ENCODE measurements at regions not wholly inside any gene's neighbourhood (a gene's known extent, or its start where the extent isn't known, plus 50 kb on each side); places are given as distances from the start of the nearest gene placed in this dataset.

- H3K27ac ChIP-seq = no peak overlapping the region
- no peak for TF ChIP-seq CTCF (conservative IDR thresholded peaks at IDR 0.05)
These were observed 103.6 kb upstream of the MYO16 start for GRCh38 chr13:108525827-108526226.

- H3K27ac ChIP-seq = no peak overlapping the region
- no peak for TF ChIP-seq CTCF (conservative IDR thresholded peaks at IDR 0.05)
These were observed 103.1 kb upstream of the MYO16 start for GRCh38 chr13:108526286-108526685.

GRCh38 chr13:108527844-108528243 is 101.6 kb upstream of the MYO16 start:
- H3K27ac ChIP-seq = no peak overlapping the region
- TF ChIP-seq CTCF (conservative IDR thresholded peaks at IDR 0.05) = no peak

- no peak for TF ChIP-seq CTCF (conservative IDR thresholded peaks at IDR 0.05)
- H3K27ac ChIP-seq = no peak overlapping the region
These were observed 101.1 kb upstream of the MYO16 start for GRCh38 chr13:108528303-108528702.

GRCh38 chr13:108533842-108534241 is 95.6 kb upstream of the MYO16 start:
- no peak overlapping the region for H3K27ac ChIP-seq
- TF ChIP-seq CTCF (conservative IDR thresholded peaks at IDR 0.05) = no peak

- no peak for TF ChIP-seq CTCF (conservative IDR thresholded peaks at IDR 0.05)
These were observed 94.7 kb upstream of the MYO16 start for GRCh38 chr13:108534728-108535127.

GRCh38 chr13:108549934-108550333 is 79.5 kb upstream of the MYO16 start:
- no peak for TF ChIP-seq CTCF (conservative IDR thresholded peaks at IDR 0.05)
- no peak overlapping the region for H3K27ac ChIP-seq

More at GRCh38 chr13:108534728-108535127, 94.7 kb upstream of the MYO16 start:
- no peak overlapping the region for H3K27ac ChIP-seq

GRCh38 chr13:108551674-108552073 is 77.7 kb upstream of the MYO16 start:
- no peak overlapping the region for H3K27ac ChIP-seq
- no peak for TF ChIP-seq CTCF (conservative IDR thresholded peaks at IDR 0.05)
